NT2/D1 (cell line): ENCODE measurements at regions not wholly inside any gene's neighbourhood (a gene's known extent, or its start where the extent isn't known, plus 50 kb on each side); places are given as distances from the start of the nearest gene placed in this dataset.

Experiments used
- DNase-seq: peaks from one replicate; pipeline ENCODE4 v3.0.0-alpha.2; 2011; ENCODE audit warnings: low read depth, low spot score
- H3K27me3 ChIP-seq: 2 replicates; pipeline ENCODE4 v1.6.0; 2011; ENCODE audit warnings: mild to moderate bottlenecking; ENCODE audit not compliant: insufficient read length, insufficient read depth
- H3K36me3 ChIP-seq: 2 replicates; pipeline ENCODE4 v1.6.1; 2011; ENCODE audit warnings: mild to moderate bottlenecking, low read length, mixed read lengths; ENCODE audit not compliant: insufficient read depth, insufficient read length
- H3K4me1 ChIP-seq: 2 replicates; pipeline ENCODE4 v1.5.1; 2011; ENCODE audit not compliant: insufficient read depth, insufficient read length
- H3K4me3 ChIP-seq: 2 replicates; pipeline ENCODE4 v1.5.1; 2011; ENCODE audit warnings: low read depth; ENCODE audit not compliant: insufficient read length
- H3K9ac ChIP-seq: 2 replicates; pipeline ENCODE4 v1.6.0; 2011; ENCODE audit warnings: low read depth; ENCODE audit not compliant: insufficient read length
- H3K9me3 ChIP-seq: 2 replicates; pipeline ENCODE4 v1.5.1; 2011; ENCODE audit warnings: mild to moderate bottlenecking, low read length; ENCODE audit not compliant: insufficient read depth
- SUZ12 ChIP-seq: IDR thresholded peaks from 2 replicates; pipeline ENCODE4 v1.6.1; 2011; ENCODE audit not compliant: insufficient read length, insufficient read depth; ENCODE audit errors: extremely low read depth
- YY1 ChIP-seq: IDR thresholded peaks from 2 replicates; pipeline ENCODE4 v1.6.1; 2011; ENCODE audit not compliant: insufficient read length, insufficient read depth
- ZNF274 ChIP-seq: IDR thresholded peaks from 2 replicates; pipeline ENCODE4 v1.6.1; 2011; ENCODE audit warnings: mild to moderate bottlenecking, low read depth, low read length

DNA sequence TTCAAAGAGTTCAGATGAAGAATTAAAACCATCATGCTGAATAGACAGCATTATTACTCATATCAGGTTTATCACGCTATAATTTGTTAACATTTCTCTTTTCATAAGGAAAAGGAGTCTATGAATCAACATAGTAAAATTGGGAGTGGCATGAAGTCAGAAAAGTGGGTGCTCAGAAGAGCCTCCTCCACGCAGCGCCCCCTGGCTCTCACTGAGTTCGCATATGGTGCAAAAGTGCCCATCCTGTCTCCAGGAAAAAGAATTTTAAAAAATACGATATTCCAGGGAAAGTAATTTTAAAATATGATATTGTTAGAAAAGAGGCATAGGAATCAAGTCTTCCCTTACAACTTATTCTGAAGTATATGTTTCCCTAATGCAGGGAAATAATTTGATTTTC lies 176.3 kb upstream of the TCERG1L start:
- Histone ChIP-seq H3K4me1 (no peaks in the 10 kb centered on the region), H3K36me3 (no peaks in the 10 kb centered on the region), H3K9ac (no peak overlapping the region), H3K4me3 (no peak overlapping the region), H3K9me3 (no peaks in the 10 kb centered on the region), H3K27me3 (no peaks in the 10 kb centered on the region)
- DNase-seq = no peak
- TF ChIP-seq YY1 (no peak), SUZ12 (no peak), ZNF274 (no peak)

DNA sequence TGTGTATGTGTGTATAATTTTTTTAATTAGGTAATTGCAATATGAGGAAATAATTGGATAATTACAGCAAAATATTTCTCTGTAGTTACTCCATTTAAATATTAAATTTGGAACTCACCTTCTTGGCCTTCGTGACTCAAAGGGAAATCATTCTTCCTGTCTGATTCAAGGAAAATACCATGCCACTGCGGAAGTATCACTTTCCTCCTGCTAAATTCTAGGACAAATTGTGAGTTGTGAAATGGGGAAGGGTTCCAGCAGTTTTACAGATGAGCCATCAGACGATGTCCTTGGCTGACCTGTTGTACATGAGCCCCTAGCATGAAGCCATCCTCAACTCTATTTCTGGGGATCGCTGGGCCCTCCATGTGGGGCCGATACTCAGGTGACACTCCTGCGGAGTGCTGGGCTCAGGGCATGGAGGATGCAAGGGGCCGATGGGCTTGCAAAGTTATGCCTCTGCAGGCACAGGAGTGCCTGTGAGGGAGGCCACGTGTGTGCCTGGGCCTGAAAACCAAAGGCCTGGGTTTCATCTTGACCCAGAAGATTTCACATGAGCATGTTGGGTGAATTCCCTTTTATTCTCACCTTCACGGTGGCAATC lies 179.6 kb upstream of the TCERG1L start:
- no peaks in the 10 kb centered on the region for H3K9me3 ChIP-seq

DNA sequence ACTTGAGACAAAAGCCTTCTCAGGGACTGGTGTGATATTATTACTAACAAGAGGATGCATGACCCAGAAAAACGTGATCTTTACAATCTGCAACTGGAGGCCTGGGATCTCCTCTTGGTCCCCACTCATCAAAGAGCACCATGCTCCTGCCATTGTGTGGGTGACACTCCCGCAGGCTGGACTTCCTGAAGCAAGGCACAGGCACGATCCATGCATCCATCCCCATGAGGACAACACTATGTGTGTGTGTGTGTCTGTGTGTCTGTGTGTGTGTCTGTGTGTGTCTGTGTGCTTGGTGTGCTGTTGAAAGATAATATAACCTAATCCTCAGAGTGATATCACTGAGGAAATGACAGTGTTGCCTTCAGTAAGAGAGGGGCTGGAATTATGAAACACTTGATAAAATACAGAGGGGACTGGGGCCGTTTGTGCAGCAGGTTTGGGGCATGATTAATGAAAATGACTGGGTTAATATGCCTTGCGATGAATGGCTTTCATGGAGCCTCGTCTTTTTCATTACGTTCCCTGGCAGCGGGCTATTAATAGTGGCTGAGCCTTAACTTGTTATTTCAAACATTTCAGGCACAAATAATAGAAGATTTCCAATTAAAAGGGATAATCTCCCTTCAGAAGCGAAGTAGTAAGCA lies 180.8 kb upstream of the TCERG1L start:
- H3K4me1 ChIP-seq = no peaks in the 10 kb centered on the region
- H3K4me3 ChIP-seq = no peak overlapping the region
- H3K9ac ChIP-seq = no peak overlapping the region
- H3K36me3 ChIP-seq = no peaks in the 10 kb centered on the region
- TF ChIP-seq ZNF274 = no peak
- TF ChIP-seq YY1 = no peak
- TF ChIP-seq SUZ12 = no peak
- no peaks in the 10 kb centered on the region for H3K9me3 ChIP-seq
- no peaks in the 10 kb centered on the region for H3K27me3 ChIP-seq
- no peak for DNase-seq

More for the DNA sequence above, 179.6 kb upstream of the TCERG1L start:
- DNase-seq = no peak
- no peaks in the 10 kb centered on the region for H3K27me3 ChIP-seq
- no peak for TF ChIP-seq SUZ12
- TF ChIP-seq YY1 = no peak
- no peak for TF ChIP-seq ZNF274
- no peak overlapping the region for H3K9ac ChIP-seq
- H3K36me3 ChIP-seq = no peaks in the 10 kb centered on the region
- H3K4me3 ChIP-seq = no peak overlapping the region
- no peaks in the 10 kb centered on the region for H3K4me1 ChIP-seq

DNA sequence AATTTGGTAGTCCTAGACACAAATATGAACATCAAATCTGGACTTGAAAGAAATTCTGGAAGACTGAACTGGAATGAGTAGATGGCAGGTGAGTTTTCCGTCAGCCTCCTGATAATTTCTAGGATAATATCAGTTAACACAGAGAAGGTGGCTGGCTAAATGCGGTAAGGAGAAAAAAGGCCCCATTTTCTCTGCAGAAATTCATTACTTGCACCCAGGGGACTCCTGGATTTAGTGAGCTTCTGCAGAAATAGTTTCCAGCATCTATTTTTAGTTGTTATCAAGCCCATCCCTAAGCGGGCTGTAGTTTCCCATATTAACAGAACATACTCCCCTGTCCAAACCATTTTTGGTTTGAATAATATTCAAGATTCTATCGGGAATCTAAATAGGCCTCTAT lies 181.9 kb upstream of the TCERG1L start:
- no peaks in the 10 kb centered on the region for H3K27me3 ChIP-seq
- H3K9me3 ChIP-seq = no peaks in the 10 kb centered on the region
- TF ChIP-seq YY1 = no peak
- TF ChIP-seq SUZ12 = no peak
- TF ChIP-seq ZNF274 = no peak
- H3K4me3 ChIP-seq = no peak overlapping the region
- no peak for DNase-seq
- no peak overlapping the region for H3K9ac ChIP-seq
- H3K36me3 ChIP-seq = no peaks in the 10 kb centered on the region
- no peaks in the 10 kb centered on the region for H3K4me1 ChIP-seq

DNA sequence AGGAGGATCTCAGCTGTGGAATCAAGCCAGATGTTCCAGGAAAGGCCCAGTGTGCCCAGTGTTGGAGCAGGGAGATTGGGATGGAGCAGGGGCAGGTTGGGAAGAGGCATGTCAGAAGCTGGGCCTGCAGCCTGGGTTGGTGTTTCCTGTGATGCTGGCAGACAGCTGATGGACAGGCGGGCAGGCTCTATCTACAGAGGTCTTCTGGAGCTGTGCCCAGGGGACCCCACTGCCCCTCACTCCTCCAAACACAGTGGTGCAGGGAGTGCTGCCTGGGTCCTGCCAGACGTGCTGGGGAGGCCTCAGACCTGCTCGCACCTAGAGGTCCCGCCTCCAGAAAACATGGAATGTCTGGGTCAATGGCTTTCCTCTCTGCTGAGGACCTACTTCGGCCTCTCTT lies 182.9 kb upstream of the TCERG1L start:
- no peaks in the 10 kb centered on the region for H3K27me3 ChIP-seq
- no peak overlapping the region for H3K9ac ChIP-seq
- no peaks in the 10 kb centered on the region for H3K9me3 ChIP-seq
- H3K4me3 ChIP-seq = no peak overlapping the region
- no peaks in the 10 kb centered on the region for H3K36me3 ChIP-seq
- no peaks in the 10 kb centered on the region for H3K4me1 ChIP-seq
- no peak for TF ChIP-seq ZNF274
- no peak for TF ChIP-seq YY1
- TF ChIP-seq SUZ12 = no peak
- no peak for DNase-seq

GRCh38 chr10:131495224-131495623 lies 183.7 kb upstream of the TCERG1L start:
- H3K4me3 ChIP-seq = no peak overlapping the region

DNA sequence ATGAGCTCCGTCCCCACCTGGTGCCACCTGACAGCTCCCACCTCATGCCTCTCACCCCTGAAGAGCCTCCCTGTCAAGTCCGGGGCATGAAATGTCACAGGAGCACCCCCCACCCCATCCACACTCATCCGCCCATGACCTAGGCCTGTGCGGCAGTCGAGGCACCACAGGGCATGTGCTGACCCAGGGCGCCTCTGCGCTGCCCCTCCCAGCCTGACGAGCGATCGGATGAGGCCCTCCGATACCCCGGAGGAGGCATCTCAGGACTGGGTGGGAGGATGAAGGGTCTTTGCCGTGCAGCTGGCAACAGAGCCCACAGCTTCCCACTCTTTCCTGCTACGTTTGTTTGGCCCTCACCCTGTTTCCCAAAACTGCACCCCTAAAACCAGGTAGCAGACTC lies 184.4 kb upstream of the TCERG1L start:
- no peak for DNase-seq
- no peak overlapping the region for H3K4me3 ChIP-seq
- H3K9me3 ChIP-seq = no peaks in the 10 kb centered on the region
- no peaks in the 10 kb centered on the region for H3K36me3 ChIP-seq
- no peaks in the 10 kb centered on the region for H3K27me3 ChIP-seq
- TF ChIP-seq YY1 (no peak), ZNF274 (no peak), SUZ12 (no peak)
- H3K9ac ChIP-seq = no peak overlapping the region
- no peaks in the 10 kb centered on the region for H3K4me1 ChIP-seq

More at GRCh38 chr10:131495224-131495623, 183.7 kb upstream of the TCERG1L start:
- TF ChIP-seq YY1 (no peak), ZNF274 (no peak), SUZ12 (no peak)
- Histone ChIP-seq H3K36me3 (no peaks in the 10 kb centered on the region), H3K27me3 (no peaks in the 10 kb centered on the region), H3K9me3 (no peaks in the 10 kb centered on the region), H3K9ac (no peak overlapping the region), H3K4me1 (no peaks in the 10 kb centered on the region)
- no peak for DNase-seq
